ENCODE measurements at regions not wholly inside any gene's neighbourhood (a gene's known extent, or its start where the extent isn't known, plus 50 kb on each side); places are given as distances from the start of the nearest gene placed in this dataset.
A peak's percentile ranks its signal among the peaks of the same experiment; 100 is the strongest.

DNA sequence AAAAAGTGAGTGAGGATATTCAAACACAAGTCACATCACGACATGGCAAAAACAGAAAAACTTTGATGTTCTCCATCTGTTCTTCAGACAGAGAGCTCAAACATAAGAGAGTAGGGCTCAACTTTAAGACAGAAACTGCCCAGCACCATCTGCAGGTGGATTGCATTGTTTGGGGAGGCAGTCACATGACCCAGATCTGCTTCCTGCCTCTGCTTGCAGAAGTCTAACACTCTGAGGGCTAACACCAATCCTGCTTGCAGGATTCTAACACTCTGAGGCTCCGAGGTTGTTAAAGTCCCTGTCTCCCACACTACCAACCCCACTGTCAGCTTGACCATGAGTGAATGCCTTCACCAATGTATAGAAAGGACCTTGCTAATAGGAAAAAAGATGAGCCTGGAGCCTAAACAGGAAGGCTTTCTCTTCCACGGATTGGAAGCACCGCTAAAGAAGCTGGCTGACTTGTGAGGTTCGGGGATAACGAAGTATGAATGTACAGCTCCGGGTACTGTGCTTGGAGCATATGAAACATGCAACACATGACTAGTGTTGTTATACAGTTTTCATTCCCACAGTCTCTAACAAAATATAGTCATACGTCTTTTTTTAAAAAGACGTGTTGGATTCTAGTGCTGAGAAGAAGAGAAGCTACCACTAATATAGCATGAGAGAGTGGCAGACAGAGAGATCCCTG is 176.6 kb upstream of the CREB1 start (continued):
- TF ChIP-seq, protein P1, sequence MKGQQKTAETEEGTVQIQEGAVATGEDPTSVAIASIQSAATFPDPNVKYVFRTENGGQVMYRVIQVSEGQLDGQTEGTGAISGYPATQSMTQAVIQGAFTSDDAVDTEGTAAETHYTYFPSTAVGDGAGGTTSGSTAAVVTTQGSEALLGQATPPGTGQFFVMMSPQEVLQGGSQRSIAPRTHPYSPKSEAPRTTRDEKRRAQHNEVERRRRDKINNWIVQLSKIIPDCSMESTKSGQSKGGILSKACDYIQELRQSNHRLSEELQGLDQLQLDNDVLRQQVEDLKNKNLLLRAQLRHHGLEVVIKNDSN (IDR thresholded peaks at IDR 0.05; ENCODE audit: borderline replicate concordance, extremely low read length, insufficient read depth, low read depth, low read length) = peak; percentile 70
- TF ChIP-seq RAD51 (IDR thresholded peaks at IDR 0.05) (peak; percentile 88), YY1 (IDR thresholded peaks at IDR 0.05; ENCODE audit: low read depth, low read length) (no peak), SMC3 (IDR thresholded peaks at IDR 0.05; ENCODE audit: borderline replicate concordance, low read length) (peak; percentile 43; the same call in 1 of the 2 replicates), SPI1 (IDR thresholded peaks at IDR 0.05; ENCODE audit: borderline replicate concordance, insufficient read depth, low read depth, low read length) (no peak), PML (IDR thresholded peaks at IDR 0.05; ENCODE audit: low read length) (no peak), MYB (IDR thresholded peaks at IDR 0.05; ENCODE audit: borderline replicate concordance, low read depth, low read length) (no peak), SIN3A (IDR thresholded peaks at IDR 0.05; ENCODE audit: low read depth, low read length) (no peak), SRF (IDR thresholded peaks at IDR 0.05; ENCODE audit: low read depth in 2 of 2, low read length in 2 of 2) (no peak)
- TF ChIP-seq, protein P2, sequence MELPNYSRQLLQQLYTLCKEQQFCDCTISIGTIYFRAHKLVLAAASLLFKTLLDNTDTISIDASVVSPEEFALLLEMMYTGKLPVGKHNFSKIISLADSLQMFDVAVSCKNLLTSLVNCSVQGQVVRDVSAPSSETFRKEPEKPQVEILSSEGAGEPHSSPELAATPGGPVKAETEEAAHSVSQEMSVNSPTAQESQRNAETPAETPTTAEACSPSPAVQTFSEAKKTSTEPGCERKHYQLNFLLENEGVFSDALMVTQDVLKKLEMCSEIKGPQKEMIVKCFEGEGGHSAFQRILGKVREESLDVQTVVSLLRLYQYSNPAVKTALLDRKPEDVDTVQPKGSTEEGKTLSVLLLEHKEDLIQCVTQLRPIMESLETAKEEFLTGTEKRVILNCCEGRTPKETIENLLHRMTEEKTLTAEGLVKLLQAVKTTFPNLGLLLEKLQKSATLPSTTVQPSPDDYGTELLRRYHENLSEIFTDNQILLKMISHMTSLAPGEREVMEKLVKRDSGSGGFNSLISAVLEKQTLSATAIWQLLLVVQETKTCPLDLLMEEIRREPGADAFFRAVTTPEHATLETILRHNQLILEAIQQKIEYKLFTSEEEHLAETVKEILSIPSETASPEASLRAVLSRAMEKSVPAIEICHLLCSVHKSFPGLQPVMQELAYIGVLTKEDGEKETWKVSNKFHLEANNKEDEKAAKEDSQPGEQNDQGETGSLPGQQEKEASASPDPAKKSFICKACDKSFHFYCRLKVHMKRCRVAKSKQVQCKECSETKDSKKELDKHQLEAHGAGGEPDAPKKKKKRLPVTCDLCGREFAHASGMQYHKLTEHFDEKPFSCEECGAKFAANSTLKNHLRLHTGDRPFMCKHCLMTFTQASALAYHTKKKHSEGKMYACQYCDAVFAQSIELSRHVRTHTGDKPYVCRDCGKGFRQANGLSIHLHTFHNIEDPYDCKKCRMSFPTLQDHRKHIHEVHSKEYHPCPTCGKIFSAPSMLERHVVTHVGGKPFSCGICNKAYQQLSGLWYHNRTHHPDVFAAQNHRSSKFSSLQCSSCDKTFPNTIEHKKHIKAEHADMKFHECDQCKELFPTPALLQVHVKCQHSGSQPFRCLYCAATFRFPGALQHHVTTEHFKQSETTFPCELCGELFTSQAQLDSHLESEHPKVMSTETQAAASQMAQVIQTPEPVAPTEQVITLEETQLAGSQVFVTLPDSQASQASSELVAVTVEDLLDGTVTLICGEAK (IDR thresholded peaks at IDR 0.05; ENCODE audit: borderline replicate concordance) = no peak
- TF ChIP-seq, protein P3, sequence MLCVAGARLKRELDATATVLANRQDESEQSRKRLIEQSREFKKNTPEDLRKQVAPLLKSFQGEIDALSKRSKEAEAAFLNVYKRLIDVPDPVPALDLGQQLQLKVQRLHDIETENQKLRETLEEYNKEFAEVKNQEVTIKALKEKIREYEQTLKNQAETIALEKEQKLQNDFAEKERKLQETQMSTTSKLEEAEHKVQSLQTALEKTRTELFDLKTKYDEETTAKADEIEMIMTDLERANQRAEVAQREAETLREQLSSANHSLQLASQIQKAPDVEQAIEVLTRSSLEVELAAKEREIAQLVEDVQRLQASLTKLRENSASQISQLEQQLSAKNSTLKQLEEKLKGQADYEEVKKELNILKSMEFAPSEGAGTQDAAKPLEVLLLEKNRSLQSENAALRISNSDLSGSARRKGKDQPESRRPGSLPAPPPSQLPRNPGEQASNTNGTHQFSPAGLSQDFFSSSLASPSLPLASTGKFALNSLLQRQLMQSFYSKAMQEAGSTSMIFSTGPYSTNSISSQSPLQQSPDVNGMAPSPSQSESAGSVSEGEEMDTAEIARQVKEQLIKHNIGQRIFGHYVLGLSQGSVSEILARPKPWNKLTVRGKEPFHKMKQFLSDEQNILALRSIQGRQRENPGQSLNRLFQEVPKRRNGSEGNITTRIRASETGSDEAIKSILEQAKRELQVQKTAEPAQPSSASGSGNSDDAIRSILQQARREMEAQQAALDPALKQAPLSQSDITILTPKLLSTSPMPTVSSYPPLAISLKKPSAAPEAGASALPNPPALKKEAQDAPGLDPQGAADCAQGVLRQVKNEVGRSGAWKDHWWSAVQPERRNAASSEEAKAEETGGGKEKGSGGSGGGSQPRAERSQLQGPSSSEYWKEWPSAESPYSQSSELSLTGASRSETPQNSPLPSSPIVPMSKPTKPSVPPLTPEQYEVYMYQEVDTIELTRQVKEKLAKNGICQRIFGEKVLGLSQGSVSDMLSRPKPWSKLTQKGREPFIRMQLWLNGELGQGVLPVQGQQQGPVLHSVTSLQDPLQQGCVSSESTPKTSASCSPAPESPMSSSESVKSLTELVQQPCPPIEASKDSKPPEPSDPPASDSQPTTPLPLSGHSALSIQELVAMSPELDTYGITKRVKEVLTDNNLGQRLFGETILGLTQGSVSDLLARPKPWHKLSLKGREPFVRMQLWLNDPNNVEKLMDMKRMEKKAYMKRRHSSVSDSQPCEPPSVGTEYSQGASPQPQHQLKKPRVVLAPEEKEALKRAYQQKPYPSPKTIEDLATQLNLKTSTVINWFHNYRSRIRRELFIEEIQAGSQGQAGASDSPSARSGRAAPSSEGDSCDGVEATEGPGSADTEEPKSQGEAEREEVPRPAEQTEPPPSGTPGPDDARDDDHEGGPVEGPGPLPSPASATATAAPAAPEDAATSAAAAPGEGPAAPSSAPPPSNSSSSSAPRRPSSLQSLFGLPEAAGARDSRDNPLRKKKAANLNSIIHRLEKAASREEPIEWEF (IDR thresholded peaks at IDR 0.05; ENCODE audit: insufficient replicate concordance, low read depth, low read length) = no peak
- TF ChIP-seq, protein P4, sequence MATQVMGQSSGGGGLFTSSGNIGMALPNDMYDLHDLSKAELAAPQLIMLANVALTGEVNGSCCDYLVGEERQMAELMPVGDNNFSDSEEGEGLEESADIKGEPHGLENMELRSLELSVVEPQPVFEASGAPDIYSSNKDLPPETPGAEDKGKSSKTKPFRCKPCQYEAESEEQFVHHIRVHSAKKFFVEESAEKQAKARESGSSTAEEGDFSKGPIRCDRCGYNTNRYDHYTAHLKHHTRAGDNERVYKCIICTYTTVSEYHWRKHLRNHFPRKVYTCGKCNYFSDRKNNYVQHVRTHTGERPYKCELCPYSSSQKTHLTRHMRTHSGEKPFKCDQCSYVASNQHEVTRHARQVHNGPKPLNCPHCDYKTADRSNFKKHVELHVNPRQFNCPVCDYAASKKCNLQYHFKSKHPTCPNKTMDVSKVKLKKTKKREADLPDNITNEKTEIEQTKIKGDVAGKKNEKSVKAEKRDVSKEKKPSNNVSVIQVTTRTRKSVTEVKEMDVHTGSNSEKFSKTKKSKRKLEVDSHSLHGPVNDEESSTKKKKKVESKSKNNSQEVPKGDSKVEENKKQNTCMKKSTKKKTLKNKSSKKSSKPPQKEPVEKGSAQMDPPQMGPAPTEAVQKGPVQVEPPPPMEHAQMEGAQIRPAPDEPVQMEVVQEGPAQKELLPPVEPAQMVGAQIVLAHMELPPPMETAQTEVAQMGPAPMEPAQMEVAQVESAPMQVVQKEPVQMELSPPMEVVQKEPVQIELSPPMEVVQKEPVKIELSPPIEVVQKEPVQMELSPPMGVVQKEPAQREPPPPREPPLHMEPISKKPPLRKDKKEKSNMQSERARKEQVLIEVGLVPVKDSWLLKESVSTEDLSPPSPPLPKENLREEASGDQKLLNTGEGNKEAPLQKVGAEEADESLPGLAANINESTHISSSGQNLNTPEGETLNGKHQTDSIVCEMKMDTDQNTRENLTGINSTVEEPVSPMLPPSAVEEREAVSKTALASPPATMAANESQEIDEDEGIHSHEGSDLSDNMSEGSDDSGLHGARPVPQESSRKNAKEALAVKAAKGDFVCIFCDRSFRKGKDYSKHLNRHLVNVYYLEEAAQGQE (IDR thresholded peaks at IDR 0.05; ENCODE audit: low read depth, low read length) = no peak

All from GM12878 (cell line).